ENCODE measurements at regions not wholly inside any gene's neighbourhood (a gene's known extent, or its start where the extent isn't known, plus 50 kb on each side); places are given as distances from the start of the nearest gene placed in this dataset.

DNA sequence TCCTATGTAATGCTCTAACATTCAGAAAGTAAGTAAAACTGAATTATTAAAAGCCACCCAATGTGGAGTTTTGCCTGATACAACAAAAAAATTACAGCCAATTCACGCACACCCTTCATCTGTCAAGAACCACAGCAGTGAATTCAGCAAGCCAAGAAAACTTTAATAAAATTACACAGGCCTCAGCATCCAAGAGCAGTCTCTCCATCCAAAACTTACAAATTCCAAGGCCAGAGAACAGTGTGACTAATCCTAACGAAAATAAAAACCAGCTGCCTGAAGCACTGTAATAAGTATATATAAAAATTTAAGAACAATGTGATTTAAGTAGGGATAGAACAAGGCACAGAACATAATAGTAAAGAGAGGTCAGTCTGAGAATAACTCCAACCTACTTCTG lies 54.2 kb downstream of the SIX6 start:
- peak; percentile 78 for ATAC-seq
- intact Hi-C loops (cut with DNase I) = loop anchor here (2.0 kb wide), 1 partner anchor 212 kb away; no protein-coding TSS in a partner anchor

GRCh38 chr14:60565211-60565610 lies 56.3 kb downstream of the SIX6 start:
- DNase-seq (ENCODE audit: low spot score) (no peak), ATAC-seq (peak; percentile 31)
- intact Hi-C loops (cut with DNase I) = no loop called here

More for the DNA sequence above, 54.2 kb downstream of the SIX6 start:
- DNase-seq (ENCODE audit: low spot score) = no peak

- intact Hi-C loops (cut with DNase I) = no loop called here
- ATAC-seq (no peak), DNase-seq (ENCODE audit: low spot score) (no peak)
Observed at GRCh38 chr14:60566101-60566500, 57.2 kb downstream of the SIX6 start.

DNA sequence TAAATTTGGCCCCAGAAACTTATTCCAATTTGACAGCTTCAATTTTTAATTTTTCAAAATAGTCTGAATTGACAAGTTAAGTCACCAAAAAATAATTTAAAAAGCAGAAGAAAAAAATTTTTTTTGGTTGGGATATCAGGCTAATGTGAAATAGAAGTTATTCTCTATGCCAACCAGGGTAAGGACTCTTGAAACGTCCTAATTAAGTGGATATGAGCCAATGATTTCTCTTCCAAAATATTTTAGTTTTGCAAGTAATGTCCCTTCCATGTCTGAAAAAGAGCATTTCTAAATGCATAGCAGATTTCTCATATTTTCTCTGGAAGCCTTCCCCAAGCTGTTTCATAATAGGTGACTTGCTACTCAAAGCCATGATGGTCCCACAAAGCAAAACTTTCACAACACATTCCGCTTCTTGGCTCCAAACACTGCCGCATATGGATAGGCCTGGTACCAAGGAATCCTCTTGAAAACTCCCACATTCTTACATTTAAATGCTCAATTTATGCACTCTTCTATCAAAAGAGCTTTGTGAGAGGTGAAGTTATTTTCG lies 65.1 kb downstream of the SIX6 start:
- intact Hi-C loops (cut with DNase I) = no loop called here
- ATAC-seq = peak; percentile 77

DNA sequence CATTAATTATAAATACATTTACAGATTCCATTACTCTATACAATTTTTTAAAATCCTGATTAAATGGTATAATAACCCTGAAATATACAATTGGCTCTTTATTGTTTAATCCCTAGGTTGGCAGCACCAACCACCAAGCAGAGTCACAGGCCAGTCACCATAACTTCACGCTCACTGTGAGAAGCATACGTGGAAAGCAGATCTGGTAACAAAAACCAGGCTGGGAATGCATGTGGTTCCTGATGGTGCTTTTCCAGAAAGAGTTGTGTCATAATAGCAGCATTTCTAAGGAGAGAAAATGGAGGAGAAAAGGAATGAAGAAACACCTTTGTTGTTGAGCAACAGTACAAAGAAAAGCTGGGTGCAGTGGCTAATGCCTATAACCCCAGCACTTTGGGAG lies 66.1 kb downstream of the SIX6 start:
- no peak for ATAC-seq
- intact Hi-C loops (cut with DNase I) = loop anchor here (5.0 kb wide), 1 partner anchor 262 kb away; no protein-coding TSS in a partner anchor
- no peak for DNase-seq (ENCODE audit: low spot score)

More for the DNA sequence above, 65.1 kb downstream of the SIX6 start:
- no peak for DNase-seq (ENCODE audit: low spot score)

DNA sequence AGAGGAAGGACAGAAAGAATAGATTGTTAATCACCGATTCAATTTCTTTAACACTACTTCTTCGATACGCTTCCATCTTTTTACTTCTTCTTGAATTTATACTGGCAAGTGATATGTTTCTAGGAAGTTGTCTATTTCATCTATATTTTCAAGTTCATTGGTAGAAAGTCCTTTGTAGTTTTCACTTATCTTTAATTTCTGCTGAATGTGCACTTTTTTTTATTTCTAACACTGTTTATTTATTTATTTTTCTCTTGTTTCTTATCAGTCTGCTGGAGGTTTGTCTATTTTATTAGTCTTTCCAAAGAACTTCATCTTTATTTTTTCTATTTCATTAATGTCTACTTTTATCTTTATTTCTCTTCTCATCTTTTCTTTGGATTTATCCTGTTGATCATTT lies 63.6 kb downstream of the SIX1 start:
- no peak for ATAC-seq
- DNase-seq (ENCODE audit: low spot score) = no peak
- intact Hi-C loops (cut with DNase I) = no loop called here

GRCh38 chr14:60589442-60589841 lies 59.8 kb downstream of the SIX1 start:
- ATAC-seq (no peak), DNase-seq (ENCODE audit: low spot score) (no peak)
- intact Hi-C loops (cut with DNase I) = no loop called here

- DNase-seq (ENCODE audit: low spot score) (no peak), ATAC-seq (peak; percentile 65)
- intact Hi-C loops (cut with DNase I) = no loop called here
Observed at GRCh38 chr14:60590991-60591414, 58.3 kb downstream of the SIX1 start.

Data from sciatic nerve (tissue), 2 donors.